ENCODE measurements at regions not wholly inside any gene's neighbourhood (a gene's known extent, or its start where the extent isn't known, plus 50 kb on each side); places are given as distances from the start of the nearest gene placed in this dataset.

GRCh38 chr10:4054656-4055435 lies 269.8 kb upstream of the KLF6 start:
- no peak for DNase-seq (ENCODE audit: unreplicated experiment)
- ChIA-PET POLR2A (no interaction called here), CTCF (interaction anchor here (0.5 kb wide), 1 partner anchor 71 kb away, joined by 3 read pairs; no protein-coding TSS in a partner anchor)
- Mint-ChIP-seq H3K27me3 (ENCODE audit: insufficient read depth, unreplicated experiment) (no peaks in the 10 kb centered on the region), H3K9me3 (ENCODE audit: unreplicated experiment) (no peaks in the 10 kb centered on the region), H3K36me3 (ENCODE audit: insufficient read depth, unreplicated experiment) (no peaks in the 10 kb centered on the region), H3K4me3 (ENCODE audit: unreplicated experiment) (no peak overlapping the region), H3K27ac (ENCODE audit: low read depth, unreplicated experiment) (no peak overlapping the region), H3K4me1 (ENCODE audit: insufficient read depth, unreplicated experiment) (peaks cover 7% of the 10 kb centered on the region)
- intact Hi-C loops (cut with micrococcal nuclease): no loop called here
- TF ChIP-seq CTCF (IDR thresholded peaks at IDR 0.05; ENCODE audit: unreplicated experiment): no peak
- no TSS peak for BruUV-seq (replicated peaks)

GRCh38 chr10:4053940-4054339 lies 268.9 kb upstream of the KLF6 start:
- no peak for TF ChIP-seq CTCF (IDR thresholded peaks at IDR 0.05; ENCODE audit: unreplicated experiment)
- peaks cover 7% of the 10 kb centered on the region for H3K4me1 Mint-ChIP-seq (ENCODE audit: insufficient read depth, unreplicated experiment)
- H3K27ac Mint-ChIP-seq (ENCODE audit: low read depth, unreplicated experiment): peak overlapping the region; percentile 63
- no peaks in the 10 kb centered on the region for H3K36me3 Mint-ChIP-seq (ENCODE audit: insufficient read depth, unreplicated experiment)
- H3K27me3 Mint-ChIP-seq (ENCODE audit: insufficient read depth, unreplicated experiment): no peaks in the 10 kb centered on the region
- no peak overlapping the region for H3K4me3 Mint-ChIP-seq (ENCODE audit: unreplicated experiment)
- no peaks in the 10 kb centered on the region for H3K9me3 Mint-ChIP-seq (ENCODE audit: unreplicated experiment)
- intact Hi-C loops (cut with micrococcal nuclease): no loop called here
- ChIA-PET CTCF (no interaction called here), POLR2A (no interaction called here)
- DNase-seq (ENCODE audit: unreplicated experiment): no peak
- BruUV-seq (replicated peaks): no TSS peak

GRCh38 chr10:4051641-4052151 lies 266.7 kb upstream of the KLF6 start:
- H3K4me1 Mint-ChIP-seq (ENCODE audit: insufficient read depth, unreplicated experiment): no peaks in the 10 kb centered on the region
- no peaks in the 10 kb centered on the region for H3K27me3 Mint-ChIP-seq (ENCODE audit: insufficient read depth, unreplicated experiment)
- ChIA-PET CTCF (no interaction called here), POLR2A (interaction anchor here (0.6 to 0.8 kb wide), 5 partner anchors 11 to 665 kb away, joined by 3 to 4 read pairs (median 3); no protein-coding TSS in a partner anchor)
- H3K4me3 Mint-ChIP-seq (ENCODE audit: unreplicated experiment): no peak overlapping the region
- BruUV-seq (replicated peaks): no TSS peak
- no peak for TF ChIP-seq CTCF (IDR thresholded peaks at IDR 0.05; ENCODE audit: unreplicated experiment)
- no peaks in the 10 kb centered on the region for H3K36me3 Mint-ChIP-seq (ENCODE audit: insufficient read depth, unreplicated experiment)
- no peaks in the 10 kb centered on the region for H3K9me3 Mint-ChIP-seq (ENCODE audit: unreplicated experiment)
- no peak for DNase-seq (ENCODE audit: unreplicated experiment)
- intact Hi-C loops (cut with micrococcal nuclease): no loop called here
- H3K27ac Mint-ChIP-seq (ENCODE audit: low read depth, unreplicated experiment): peak overlapping the region; percentile 20

GRCh38 chr10:4051011-4051640 lies 266.1 kb upstream of the KLF6 start:
- intact Hi-C loops (cut with micrococcal nuclease): no loop called here
- Mint-ChIP-seq H3K4me1 (ENCODE audit: insufficient read depth, unreplicated experiment) (no peaks in the 10 kb centered on the region), H3K27me3 (ENCODE audit: insufficient read depth, unreplicated experiment) (no peaks in the 10 kb centered on the region), H3K9me3 (ENCODE audit: unreplicated experiment) (no peaks in the 10 kb centered on the region), H3K36me3 (ENCODE audit: insufficient read depth, unreplicated experiment) (no peaks in the 10 kb centered on the region), H3K27ac (ENCODE audit: low read depth, unreplicated experiment) (peak overlapping the region; percentile 20), H3K4me3 (ENCODE audit: unreplicated experiment) (no peak overlapping the region)
- BruUV-seq (replicated peaks): no TSS peak
- TF ChIP-seq CTCF (IDR thresholded peaks at IDR 0.05; ENCODE audit: unreplicated experiment): no peak
- CTCF ChIA-PET: no interaction called here
- POLR2A ChIA-PET: interaction anchor here (0.6 to 0.8 kb wide), 5 partner anchors 11 to 664 kb away, joined by 3 to 4 read pairs (median 3); no protein-coding TSS in a partner anchor
- DNase-seq (ENCODE audit: unreplicated experiment): no peak
